HepG2 (cell line): ENCODE measurements at regions not wholly inside any gene's neighbourhood (a gene's known extent, or its start where the extent isn't known, plus 50 kb on each side); places are given as distances from the start of the nearest gene placed in this dataset.

ENCODE experiments used
- ATAC-seq: fragments of 200-7000 bp; cut with Tn5 transposase; 3 replicates; pipeline ENCODE4 v1.9.1; 2020; ENCODE audit warnings: mild to moderate bottlenecking, moderate library complexity
- BruUV-seq: library from RNA; stranded (reverse); fragments of 400-500 nt; replicated peaks from 2 replicates; lab custom pipeline; 2021; lab: Mats Ljungman, UMichigan
- CTCF ChIA-PET: fragments of 300-600 bp; formaldehyde crosslinking; extraction: SDS; loops from one replicate; lab custom pipeline; 2021; ENCODE audit warnings: low total read pairs, inconsistent platforms, low intra/inter-chr PET ratio; lab: Yijun Ruan, JAX
- POLR2A ChIA-PET: fragments of 350-600 bp; sonication (Branson Sonifier 250); formaldehyde crosslinking; loops from one replicate; lab custom pipeline; 2020; ENCODE audit warnings: antibody characterized with exemption, inconsistent platforms; lab: Yijun Ruan, JAX
- DNase-seq: peaks from one replicate; pipeline ENCODE4 v3.0.0-alpha.2; 2015; ENCODE audit warnings: low spot score
- FAIRE-seq: peaks from 3 replicates; lab custom pipeline; 2011; peaks lifted over from hg19 to GRCh38; lab: Jason Lieb, UNC
- H2AFZ ChIP-seq: one replicate; pipeline ENCODE4 v1.6.1; 2011; ENCODE audit warnings: low read length, inconsistent platforms
- H3K27ac ChIP-seq: fragments of 300-600 bp; 3 replicates; pipeline ENCODE4 v1.8.0; 2011; ENCODE audit warnings: mixed run types, mild to moderate bottlenecking, mixed read lengths, low read length, inconsistent platforms; ENCODE audit not compliant: insufficient read depth; ENCODE audit errors: extremely low read length
- H3K27me3 ChIP-seq, 2 experiments: fragments of 200-600 bp in 1 of 2; 2 replicates in 1 of 2; 3 replicates in 1 of 2; pipeline versions ENCODE4 v1.6.0 to v1.8.0; 2011; ENCODE audit warnings: low read length in 2 of 2, mild to moderate bottlenecking in 2 of 2, moderate library complexity in 2 of 2, inconsistent platforms in 1 of 2; ENCODE audit not compliant: insufficient read depth in 2 of 2, control insufficient read depth in 1 of 2
- H3K36me3 ChIP-seq, 2 experiments: fragments of 200-600 bp in 1 of 2; replicated peaks in 1 of 2; 2 replicates in 1 of 2; 3 replicates in 1 of 2; pipeline versions ENCODE4 v1.5.1 to v1.8.0; 2011; ENCODE audit warnings: low read length in 2 of 2, inconsistent platforms in 1 of 2; ENCODE audit not compliant: insufficient read depth in 2 of 2, control insufficient read depth in 1 of 2
- H3K4me1 ChIP-seq: 2 replicates; pipeline ENCODE4 v1.5.1; 2012; ENCODE audit warnings: low read length, inconsistent platforms; ENCODE audit not compliant: insufficient read depth
- H3K4me2 ChIP-seq: 2 replicates; pipeline ENCODE4 v1.6.0; 2011; ENCODE audit warnings: low read depth, low read length, inconsistent platforms
- H3K4me3 ChIP-seq, 3 experiments: fragments of 200-600 bp in 1 of 3; sonication (generic), shearing (Covaris generic) in 1 of 3; replicated peaks in 1 of 3; 2 replicates each; pipeline ENCODE4 v1.5.1; 2011 to 2016; ENCODE audit warnings: low read length in 3 of 3, inconsistent platforms in 2 of 3, low read depth in 2 of 3, mild to moderate bottlenecking in 2 of 3, control low read depth in 1 of 3, mixed read lengths in 1 of 3; ENCODE audit not compliant: insufficient read depth in 1 of 3
- H3K79me2 ChIP-seq: one replicate; pipeline ENCODE4 v1.6.1; 2011; ENCODE audit warnings: low read length, inconsistent platforms; ENCODE audit not compliant: insufficient read depth
- H3K9ac ChIP-seq: 2 replicates; pipeline ENCODE4 v1.6.0; 2011; ENCODE audit warnings: mild to moderate bottlenecking, low read depth, low read length, inconsistent platforms; ENCODE audit not compliant: insufficient read depth
- H3K9me3 ChIP-seq: 2 replicates; pipeline ENCODE4 v1.5.1; 2012; ENCODE audit warnings: mild to moderate bottlenecking, low read length
- H4K20me1 ChIP-seq: 2 replicates; pipeline ENCODE4 v1.6.0; 2011; ENCODE audit warnings: inconsistent platforms, mild to moderate bottlenecking, low read length, moderate library complexity; ENCODE audit not compliant: insufficient read depth
- AKNA ChIP-seq: sonication (generic); formaldehyde crosslinking; IDR thresholded peaks from 2 replicates; pipeline ENCODE4 v1.4.0; 2020; ENCODE audit warnings: missing genetic modification reagents, borderline replicate concordance
- MIXL1 ChIP-seq: IDR thresholded peaks from 2 replicates; pipeline ENCODE4 v1.6.1; 2016
- PCBP2 ChIP-seq: fragments of 200-400 bp; formaldehyde crosslinking; optimal IDR thresholded peaks from 2 replicates; pipeline ENCODE3; 2018; ENCODE audit warnings: low read length, low read depth; ENCODE audit not compliant: poor library complexity, severe bottlenecking
- SPEN ChIP-seq: sonication (generic); formaldehyde crosslinking; IDR thresholded peaks from 2 replicates; pipeline ENCODE4 v1.5.1; 2020; ENCODE audit warnings: low read depth, mild to moderate bottlenecking, missing genetic modification reagents
- ZFP36L2 ChIP-seq: sonication (generic); formaldehyde crosslinking; IDR thresholded peaks from 2 replicates; pipeline ENCODE4 v1.4.0; 2020; ENCODE audit warnings: missing genetic modification reagents
- ZFY ChIP-seq: sonication (generic); formaldehyde crosslinking; IDR thresholded peaks from 2 replicates; pipeline ENCODE4 v1.4.0; 2020; ENCODE audit warnings: missing genetic modification reagents
- WGBS: methylation state at CpG from one replicate; pipeline ENCODE4 v1.1.6; 2017; ENCODE audit warnings: low lambda C conversion rate; 5-methylcytosine and 5-hydroxymethylcytosine counted together
- in situ Hi-C: cut with HindIII; loops from 2 replicates; pipeline ENCODE4 v1.10.0; 2017; ENCODE audit warnings: low pct_unique_long_range_greater_than_20kb; ENCODE audit not compliant: extremely low pct_ligation_motif_present
- intact Hi-C: fragments of 100-400 bp; cut with micrococcal nuclease; formaldehyde crosslinking; loops from one replicate; pipeline ENCODE4 v1.10.0; 2022; ENCODE audit not compliant: unreplicated experiment
- TF ChIP-seq, protein P1 (sequence below): sonication (generic); formaldehyde crosslinking; IDR thresholded peaks from 2 replicates; pipeline ENCODE4 v1.4.0; 2020; ENCODE audit warnings: missing genetic modification reagents, borderline replicate concordance

DNA sequence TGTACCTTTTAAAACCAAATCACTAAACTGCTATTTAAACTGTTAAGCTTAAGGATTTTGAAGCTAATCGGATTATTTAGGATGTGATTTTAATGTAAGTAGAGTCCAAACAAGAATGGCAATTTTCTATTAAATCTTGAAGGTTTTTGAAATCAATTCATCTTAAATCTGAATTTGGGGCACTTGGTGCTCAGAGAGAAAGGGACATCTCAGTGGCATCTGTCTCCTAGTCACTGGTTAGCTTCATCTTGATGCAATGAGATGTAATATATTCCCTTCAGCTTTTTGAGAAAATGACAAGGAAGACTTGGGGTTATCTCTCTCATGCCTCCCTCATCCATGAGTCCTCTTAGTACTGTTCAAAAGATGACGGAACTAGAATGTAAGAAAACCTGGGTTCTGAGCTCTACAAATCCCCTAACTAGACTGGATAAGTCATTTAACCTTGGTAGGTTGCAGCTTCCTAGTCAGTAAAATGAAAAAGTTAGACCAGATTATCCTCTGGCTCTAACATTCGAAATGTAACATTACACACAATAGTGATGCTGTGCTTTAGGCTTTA, 198.5 kb upstream of the NEBL start:
- intact Hi-C loops: no loop called here
- no peaks in the 10 kb centered on the region for H3K4me1 ChIP-seq

More for the DNA sequence above, 198.5 kb upstream of the NEBL start:
- in situ Hi-C loops: no loop called here
- no peaks in the 10 kb centered on the region for H3K79me2 ChIP-seq
- no peaks in the 10 kb centered on the region for H3K36me3 ChIP-seq
- no peak overlapping the region for H3K4me2 ChIP-seq
- H2AFZ ChIP-seq: no peak overlapping the region
- H3K27me3 ChIP-seq: peaks cover 0 to 5% of the 10 kb centered on the region in 2 experiments; a peak in 2 of 5 replicates
- ChIA-PET CTCF (no interaction called here), POLR2A (no interaction called here)
- H3K9ac ChIP-seq: no peak overlapping the region
- H3K4me3 ChIP-seq: no peak overlapping the region
- TF ChIP-seq PCBP2 (no peak), ZFP36L2 (CRISPR knock-in tag) (no peak), SPEN (CRISPR knock-in tag) (no peak), AKNA (CRISPR knock-in tag) (no peak), ZFY (CRISPR knock-in tag) (no peak), MIXL1 (no peak)
- TF ChIP-seq, protein P1, sequence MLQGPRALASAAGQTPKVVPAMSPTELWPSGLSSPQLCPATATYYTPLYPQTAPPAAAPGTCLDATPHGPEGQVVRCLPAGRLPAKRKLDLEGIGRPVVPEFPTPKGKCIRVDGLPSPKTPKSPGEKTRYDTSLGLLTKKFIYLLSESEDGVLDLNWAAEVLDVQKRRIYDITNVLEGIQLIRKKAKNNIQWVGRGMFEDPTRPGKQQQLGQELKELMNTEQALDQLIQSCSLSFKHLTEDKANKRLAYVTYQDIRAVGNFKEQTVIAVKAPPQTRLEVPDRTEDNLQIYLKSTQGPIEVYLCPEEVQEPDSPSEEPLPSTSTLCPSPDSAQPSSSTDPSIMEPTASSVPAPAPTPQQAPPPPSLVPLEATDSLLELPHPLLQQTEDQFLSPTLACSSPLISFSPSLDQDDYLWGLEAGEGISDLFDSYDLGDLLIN: no peak
- DNase-seq (no peak), FAIRE-seq (no peak), ATAC-seq (no peak)
- H4K20me1 ChIP-seq: no peaks in the 10 kb centered on the region
- no TSS peak for BruUV-seq
- H3K9me3 ChIP-seq: no peaks in the 10 kb centered on the region
- H3K27ac ChIP-seq: no peak overlapping the region
- 23% methylated on average over 3 of the region's 3 CpGs for WGBS
